OCI-LY1 (cell line): ENCODE measurements at regions not wholly inside any gene's neighbourhood (a gene's known extent, or its start where the extent isn't known, plus 50 kb on each side); places are given as distances from the start of the nearest gene placed in this dataset.

Experiments
- EZH2 ChIP-seq: fragments of 200-600 bp; sonication (generic), shearing (Covaris generic); IDR thresholded peaks from 2 replicates; pipeline ENCODE4 v1.8.0; 2017; ENCODE audit warnings: borderline replicate concordance, mixed run types, mild to moderate bottlenecking, antibody characterized with exemption, low read length, moderate library complexity, mixed read lengths
- TF ChIP-seq, protein P1 (sequence below): fragments of 200-600 bp; sonication (generic), shearing (Covaris generic); IDR thresholded peaks from 2 replicates; pipeline ENCODE4 v1.5.1; 2017; ENCODE audit warnings: mild to moderate bottlenecking, antibody characterized with exemption, low read length, moderate library complexity, mixed read lengths

DNA sequence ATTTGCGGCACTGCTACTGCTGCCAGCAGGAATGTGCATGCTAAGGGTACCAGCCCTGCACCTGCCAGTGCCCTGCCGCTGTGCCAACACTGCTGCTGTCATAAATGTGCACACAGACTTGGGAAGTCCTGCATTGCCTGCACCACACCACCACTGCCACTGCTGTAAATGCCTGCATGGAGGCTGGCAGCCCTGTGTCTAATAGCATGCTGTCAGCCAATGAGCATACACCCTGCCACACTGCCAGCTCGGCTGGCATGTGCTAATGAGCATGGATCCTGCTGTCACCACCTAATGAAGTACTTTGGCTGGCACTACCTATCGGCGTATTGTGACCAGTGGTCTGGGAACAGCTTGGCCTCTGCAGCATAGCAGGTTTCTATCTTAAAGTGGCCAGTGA lies 981.8 kb upstream of the GBE1 start:
- TF ChIP-seq, protein P1, sequence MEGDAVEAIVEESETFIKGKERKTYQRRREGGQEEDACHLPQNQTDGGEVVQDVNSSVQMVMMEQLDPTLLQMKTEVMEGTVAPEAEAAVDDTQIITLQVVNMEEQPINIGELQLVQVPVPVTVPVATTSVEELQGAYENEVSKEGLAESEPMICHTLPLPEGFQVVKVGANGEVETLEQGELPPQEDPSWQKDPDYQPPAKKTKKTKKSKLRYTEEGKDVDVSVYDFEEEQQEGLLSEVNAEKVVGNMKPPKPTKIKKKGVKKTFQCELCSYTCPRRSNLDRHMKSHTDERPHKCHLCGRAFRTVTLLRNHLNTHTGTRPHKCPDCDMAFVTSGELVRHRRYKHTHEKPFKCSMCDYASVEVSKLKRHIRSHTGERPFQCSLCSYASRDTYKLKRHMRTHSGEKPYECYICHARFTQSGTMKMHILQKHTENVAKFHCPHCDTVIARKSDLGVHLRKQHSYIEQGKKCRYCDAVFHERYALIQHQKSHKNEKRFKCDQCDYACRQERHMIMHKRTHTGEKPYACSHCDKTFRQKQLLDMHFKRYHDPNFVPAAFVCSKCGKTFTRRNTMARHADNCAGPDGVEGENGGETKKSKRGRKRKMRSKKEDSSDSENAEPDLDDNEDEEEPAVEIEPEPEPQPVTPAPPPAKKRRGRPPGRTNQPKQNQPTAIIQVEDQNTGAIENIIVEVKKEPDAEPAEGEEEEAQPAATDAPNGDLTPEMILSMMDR, result no peak
- TF ChIP-seq EZH2, result no peak
